H1 (cell line): ENCODE measurements at regions not wholly inside any gene's neighbourhood (a gene's known extent, or its start where the extent isn't known, plus 50 kb on each side); places are given as distances from the start of the nearest gene placed in this dataset. TPM values are rescaled to one million over a fixed set of nuclear protein-coding genes. Genes with fewer than 3 reads are reported as not detected.
"Not testable (repeated sequence)": the region's sequence is repeated elsewhere in the genome, so short reads cannot be mapped to it uniquely, and the experiment has no call there.

Experiments used
- CTCF ChIA-PET: fragments of 300-600 bp; sonication (Branson Sonifier 250); formaldehyde crosslinking; loops from one replicate; lab custom pipeline; 2021; ENCODE audit not compliant: partially characterized antibody; lab: Charles Lee
- POLR2A ChIA-PET: fragments of 300-600 bp; sonication (Branson Sonifier 250); formaldehyde crosslinking; loops from one replicate; lab custom pipeline; 2021; ENCODE audit warnings: inconsistent platforms; ENCODE audit not compliant: partially characterized antibody; lab: Charles Lee
- DNase-seq, 2 experiments: peaks; one replicate each; pipeline versions ENCODE4 v3.0.0 to v3.0.0-alpha.2; 2010 to 2022; ENCODE audit warnings: low spot score in 2 of 2, low read depth in 1 of 2, mixed read lengths in 1 of 2
- FAIRE-seq: peaks from 2 replicates; lab custom pipeline; 2011; peaks lifted over from hg19 to GRCh38; lab: Jason Lieb, UNC
- H2AFZ ChIP-seq: 2 replicates; pipeline ENCODE4 v1.8.1; 2012; ENCODE audit warnings: low read length, inconsistent platforms
- H2AK5ac ChIP-seq: 2 replicates; pipeline ENCODE4 v1.6.1; 2013; ENCODE audit warnings: low read depth, low read length
- H2BK120ac ChIP-seq: replicated peaks from 2 replicates; pipeline ENCODE3; 2013; ENCODE audit warnings: low read depth, low read length, inconsistent platforms
- H2BK12ac ChIP-seq: 2 replicates; pipeline ENCODE4 v1.6.1; 2013; ENCODE audit warnings: low read depth, low read length
- H2BK15ac ChIP-seq: 2 replicates; pipeline ENCODE4 v1.6.1; 2013; ENCODE audit warnings: low read length
- H2BK20ac ChIP-seq: 2 replicates; pipeline ENCODE4 v1.6.1; 2013; ENCODE audit warnings: low read length
- H2BK5ac ChIP-seq: 2 replicates; pipeline ENCODE4 v1.6.1; 2013; ENCODE audit warnings: low read depth, low read length
- H3K14ac ChIP-seq: 2 replicates; pipeline ENCODE4 v1.6.1; 2013; ENCODE audit warnings: inconsistent platforms; ENCODE audit not compliant: insufficient read length
- H3K18ac ChIP-seq: 2 replicates; pipeline ENCODE4 v1.6.1; 2013; ENCODE audit warnings: low read length; ENCODE audit errors: extremely low read depth
- H3K23ac ChIP-seq: 2 replicates; pipeline ENCODE4 v1.6.1; 2013; ENCODE audit warnings: inconsistent platforms; ENCODE audit not compliant: insufficient read length
- H3K23me2 ChIP-seq: 2 replicates; pipeline ENCODE4 v1.6.1; 2013; ENCODE audit warnings: low read depth, low read length
- H3K27ac ChIP-seq: 2 replicates; pipeline ENCODE4 v1.6.1; 2011; ENCODE audit warnings: low read depth, low read length, inconsistent platforms
- H3K27me3 ChIP-seq, 4 experiments: replicated peaks in 1 of 4; 1 replicate in 1 of 4; 2 replicates in 3 of 4; pipeline versions ENCODE4 v1.6.1 to v1.8.1; 2011 to 2013; ENCODE audit warnings: low read length in 3 of 4, mild to moderate bottlenecking in 3 of 4, inconsistent platforms in 2 of 4, mixed read lengths in 2 of 4, moderate library complexity in 1 of 4; ENCODE audit not compliant: control insufficient read depth in 3 of 4, insufficient read depth in 3 of 4; ENCODE audit errors: extremely low read depth in 1 of 4
- H3K36me3 ChIP-seq, 4 experiments: 2 replicates each; pipeline versions ENCODE4 v1.6.1 to v1.8.1; 2011 to 2013; ENCODE audit warnings: mild to moderate bottlenecking in 4 of 4, low read length in 3 of 4, moderate library complexity in 2 of 4, control low read depth in 1 of 4, inconsistent platforms in 1 of 4; ENCODE audit not compliant: insufficient read depth in 4 of 4, control insufficient read depth in 2 of 4
- H3K4ac ChIP-seq: replicated peaks from 2 replicates; pipeline ENCODE3; 2013; ENCODE audit warnings: low read length, low read depth, mixed read lengths, inconsistent platforms; ENCODE audit not compliant: insufficient read length
- H3K4me1 ChIP-seq, 4 experiments: replicated peaks in 1 of 4; 1 replicate in 1 of 4; 2 replicates in 3 of 4; pipeline versions ENCODE4 v1.6.1 to v1.8.1; 2011 to 2013; ENCODE audit warnings: low read length in 3 of 4, inconsistent platforms in 2 of 4, mixed read lengths in 1 of 4; ENCODE audit not compliant: insufficient read depth in 4 of 4, control insufficient read depth in 3 of 4
- H3K4me2 ChIP-seq, 2 experiments: 2 replicates each; pipeline versions ENCODE4 v1.6.1 to v1.8.1; 2011 to 2013; ENCODE audit warnings: low read depth in 2 of 2, low read length in 2 of 2, control low read depth in 1 of 2, inconsistent platforms in 1 of 2, mild to moderate bottlenecking in 1 of 2; ENCODE audit not compliant: insufficient read depth in 1 of 2
- H3K4me3 ChIP-seq, 4 experiments: fragments of 200-600, 300-600 bp in 1 of 4; sonication (generic), shearing (Covaris generic), sonication (Bioruptor Twin) in 1 of 4; 2 replicates each; pipeline versions ENCODE4 v1.5.1 to v1.8.1; 2011 to 2016; ENCODE audit warnings: low read length in 4 of 4, low read depth in 3 of 4, control low read depth in 2 of 4, inconsistent platforms in 2 of 4, mild to moderate bottlenecking in 2 of 4, mixed read lengths in 1 of 4, moderate library complexity in 1 of 4; ENCODE audit not compliant: insufficient read depth in 2 of 4; ENCODE audit errors: extremely low read depth in 1 of 4
- H3K56ac ChIP-seq: replicated peaks from 2 replicates; pipeline ENCODE3; 2013; ENCODE audit warnings: low read depth, mild to moderate bottlenecking, mixed read lengths, low read length, inconsistent platforms; ENCODE audit not compliant: insufficient read length
- H3K79me1 ChIP-seq: 2 replicates; pipeline ENCODE4 v1.6.1; 2013; ENCODE audit warnings: low read depth, low read length, control low read depth
- H3K79me2 ChIP-seq, 2 experiments: 2 replicates each; pipeline versions ENCODE4 v1.6.1 to v1.8.1; 2012 to 2013; ENCODE audit warnings: low read length in 2 of 2, mild to moderate bottlenecking in 2 of 2, inconsistent platforms in 1 of 2; ENCODE audit not compliant: insufficient read depth in 2 of 2, control insufficient read depth in 1 of 2
- H3K9ac ChIP-seq, 4 experiments: replicated peaks in 1 of 4; 1 replicate in 1 of 4; 2 replicates in 3 of 4; pipeline versions ENCODE4 v1.6.1 to v1.8.1; 2011 to 2013; ENCODE audit warnings: low read depth in 3 of 4, low read length in 3 of 4, control low read depth in 2 of 4, mild to moderate bottlenecking in 2 of 4, moderate library complexity in 2 of 4, inconsistent platforms in 1 of 4; ENCODE audit errors: extremely low read depth in 1 of 4
- H3K9me3 ChIP-seq, 2 experiments: 2 replicates each; pipeline versions ENCODE4 v1.6.1 to v1.8.1; 2012 to 2013; ENCODE audit warnings: mild to moderate bottlenecking in 2 of 2, moderate library complexity in 2 of 2, control low read depth in 1 of 2, inconsistent platforms in 1 of 2, low read depth in 1 of 2, low read length in 1 of 2, mixed read lengths in 1 of 2; ENCODE audit not compliant: insufficient read depth in 2 of 2
- H4K20me1 ChIP-seq, 2 experiments: replicated peaks in 1 of 2; 2 replicates each; pipeline versions ENCODE3 to v1.8.1; 2011 to 2013; ENCODE audit warnings: inconsistent platforms in 2 of 2, low read length in 2 of 2, mild to moderate bottlenecking in 1 of 2; ENCODE audit not compliant: insufficient read depth in 2 of 2, control insufficient read depth in 1 of 2
- H4K5ac ChIP-seq: 2 replicates; pipeline ENCODE4 v1.6.1; 2013; ENCODE audit warnings: low read length, low read depth, mixed read lengths, inconsistent platforms; ENCODE audit not compliant: insufficient read length
- H4K8ac ChIP-seq: 2 replicates; pipeline ENCODE4 v1.8.0; 2013; ENCODE audit warnings: mild to moderate bottlenecking, moderate library complexity, low read length, inconsistent platforms; ENCODE audit not compliant: insufficient read depth; ENCODE audit errors: extremely low read depth
- H4K91ac ChIP-seq: replicated peaks from 2 replicates; pipeline ENCODE3; 2013; ENCODE audit warnings: low read length, mixed read lengths, inconsistent platforms; ENCODE audit not compliant: insufficient read length
- CBX5 ChIP-seq: fragments of 300-800, 300-1000 bp; sonication (generic); IDR thresholded peaks from 2 replicates; pipeline ENCODE4 v1.7.1; 2016; ENCODE audit warnings: antibody characterized with exemption, low read length, low read depth
- WGBS, 2 experiments: shearing (Covaris generic) in 1 of 2; methylation state at CpG; one replicate each; pipeline versions ENCODE4 v1.1.6 to v1.1.7; 2013 to 2015; ENCODE audit warnings: low lambda C conversion rate in 2 of 2, mixed read lengths in 2 of 2, inconsistent platforms in 1 of 2, low coverage in 1 of 2, missing lambda C conversion rate in 1 of 2; ENCODE audit not compliant: insufficient replicate concordance in 2 of 2, insufficient coverage in 1 of 2, insufficient read length in 1 of 2; ENCODE audit errors: extremely low coverage in 1 of 2, missing lambda C conversion rate in 1 of 2; 5-methylcytosine and 5-hydroxymethylcytosine counted together
- microRNA counts: library from miRNA; unstranded; fragments of <30 nt; microRNA quantifications from one replicate; lab custom pipeline; 2015
- microRNA-seq, 2 experiments: library from miRNA; unstranded; fragments of <30 nt; microRNA quantifications; one replicate each; pipeline versions ENCODE4 to v1.2.0, GENCODE V29; 2016 to 2020; ENCODE audit warnings: borderline microRNAs expressed in 2 of 2, borderline number of aligned reads in 2 of 2, borderline replicate concordance in 1 of 2
- small RNA-seq: library from polyadenylated mRNA; stranded (forward); fragments of <200 nt; extraction: miRNeasy Mini kit (QIAGEN cat#:217004); gene quantifications from one replicate; pipeline ENCODE3, GENCODE V24; 2013; ENCODE audit not compliant: insufficient read depth

DNA sequence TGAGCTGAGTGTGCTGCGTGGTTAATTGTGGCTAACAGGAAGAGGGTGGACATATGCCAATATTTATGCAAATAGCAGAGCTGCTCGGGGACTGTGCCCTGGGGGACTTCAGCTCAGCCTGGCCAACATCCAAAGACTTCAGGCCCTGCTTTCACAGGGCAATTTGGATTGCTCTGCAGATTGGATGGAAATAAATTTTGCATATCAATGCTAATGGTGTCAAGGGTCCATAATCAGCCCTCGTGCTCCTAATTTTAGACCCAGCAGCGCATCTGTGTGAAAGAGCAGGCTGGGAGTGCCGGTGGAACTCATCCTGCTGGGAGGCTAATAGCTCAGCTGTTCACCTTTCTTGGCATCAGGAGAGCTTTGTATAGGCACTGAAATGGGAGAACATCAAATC is 270.1 kb downstream of the TCERG1L start (continued):
- TF ChIP-seq CBX5: no peak

DNA sequence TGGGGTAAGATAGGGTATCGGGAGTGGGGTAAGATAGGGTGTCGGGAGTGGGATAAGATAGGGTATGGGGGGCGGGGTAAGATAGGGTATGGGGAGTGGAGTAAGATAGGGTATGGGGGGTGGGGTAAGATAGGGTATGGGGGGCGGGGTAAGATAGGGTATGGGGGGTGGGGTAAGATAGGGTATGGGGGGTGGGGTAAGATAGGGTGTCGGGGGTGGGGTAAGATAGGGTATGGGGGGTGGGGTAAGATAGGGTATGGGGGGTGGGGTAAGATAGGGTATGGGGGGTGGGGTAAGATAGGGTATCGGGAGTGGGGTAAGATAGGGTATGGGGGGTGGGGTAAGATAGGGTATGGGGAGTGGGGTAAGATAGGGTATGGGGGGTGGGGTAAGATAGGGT is 269.5 kb downstream of the TCERG1L start:
- not testable (repeated sequence) for H2BK20ac ChIP-seq, H3K4me1 ChIP-seq

More for the DNA sequence above, 269.5 kb downstream of the TCERG1L start:
- H4K5ac ChIP-seq, H3K9ac ChIP-seq, H3K36me3 ChIP-seq, H3K27ac ChIP-seq, H3K79me2 ChIP-seq, H3K18ac ChIP-seq, POLR2A ChIA-PET, H4K20me1 ChIP-seq, H3K79me1 ChIP-seq, H2BK12ac ChIP-seq, H2BK120ac ChIP-seq, H4K91ac ChIP-seq, H3K4me2 ChIP-seq, H3K4me3 ChIP-seq, FAIRE-seq, H4K8ac ChIP-seq, H2AK5ac ChIP-seq, H3K9me3 ChIP-seq, H3K4ac ChIP-seq, H3K27me3 ChIP-seq, H3K23ac ChIP-seq, H3K14ac ChIP-seq, H3K56ac ChIP-seq, H2AFZ ChIP-seq, CTCF ChIA-PET, H2BK5ac ChIP-seq, DNase-seq, H2BK15ac ChIP-seq, H3K23me2 ChIP-seq: not testable (repeated sequence)
- 97 to 100% methylated on average over 1 to 3 of the region's 6 CpGs for WGBS, 2 experiments

MicroRNA genes in the stretch of these regions (microRNA counts, 767-probe panel; counts per million panel counts)
- 879 counts per million, percentile 95 among the panel's probes with 10 or more counts for microRNA hsa-miR-378c (lab: Ali Mortazavi, UCI)

Small RNA genes lying in the stretch of these regions (microRNA-seq; reads per million reads assigned to microRNA genes)
- 0 reads per million in 2 experiments for gene MIR378C

Small RNA genes lying in the stretch of these regions (small RNA-seq; reads per million reads assigned to genes)
- gene MIR378C (0.51 reads per million), gene RF00019 (not detected)
